ENCODE measurements at regions not wholly inside any gene's neighbourhood (a gene's known extent, or its start where the extent isn't known, plus 50 kb on each side); places are given as distances from the start of the nearest gene placed in this dataset.

- Mint-ChIP-seq H3K4me3 (peak overlapping the region; percentile 46), H3K9me3 (peaks cover 27% of the 10 kb centered on the region), H3K4me1 (peaks cover 71% of the 10 kb centered on the region), H3K27ac (peak overlapping the region; percentile 96), H3K36me3 (ENCODE audit: low read depth) (peaks cover 21% of the 10 kb centered on the region), H3K27me3 (ENCODE audit: low read depth, poor library complexity) (peaks cover 6% of the 10 kb centered on the region)
- no peak for TF ChIP-seq CTCF (IDR thresholded peaks at IDR 0.05)
- DNase-seq = peak; percentile 6
Observed at GRCh38 chr12:70070494-70071007, 172.7 kb upstream of the CNOT2 start.

GRCh38 chr12:70074510-70074909 is 168.7 kb upstream of the CNOT2 start:
- TF ChIP-seq CTCF (IDR thresholded peaks at IDR 0.05) = no peak
- Mint-ChIP-seq H3K27ac (peak overlapping the region; percentile 1), H3K4me3 (no peak overlapping the region), H3K27me3 (ENCODE audit: low read depth, poor library complexity) (no peaks in the 10 kb centered on the region), H3K36me3 (ENCODE audit: low read depth) (peaks cover 21% of the 10 kb centered on the region), H3K4me1 (peaks cover 45% of the 10 kb centered on the region), H3K9me3 (peaks cover 27% of the 10 kb centered on the region)
- no peak for DNase-seq

- no peak for TF ChIP-seq CTCF (IDR thresholded peaks at IDR 0.05)
- DNase-seq = no peak
- Mint-ChIP-seq H3K27me3 (ENCODE audit: low read depth, poor library complexity) (no peaks in the 10 kb centered on the region), H3K4me1 (peaks cover 24% of the 10 kb centered on the region), H3K4me3 (no peak overlapping the region), H3K36me3 (ENCODE audit: low read depth) (peaks cover 18% of the 10 kb centered on the region), H3K9me3 (peaks cover 22% of the 10 kb centered on the region), H3K27ac (no peak overlapping the region)
Observed at GRCh38 chr12:70077441-70077840, 165.8 kb upstream of the CNOT2 start.

- H3K27me3 Mint-ChIP-seq (ENCODE audit: low read depth, poor library complexity) = no peaks in the 10 kb centered on the region
- H3K36me3 Mint-ChIP-seq (ENCODE audit: low read depth) = peaks cover 14% of the 10 kb centered on the region
- no peak for DNase-seq
- H3K4me1 Mint-ChIP-seq = peaks cover 20% of the 10 kb centered on the region
- H3K9me3 Mint-ChIP-seq = peaks cover 22% of the 10 kb centered on the region
- H3K27ac Mint-ChIP-seq = no peak overlapping the region
- no peak overlapping the region for H3K4me3 Mint-ChIP-seq
- no peak for TF ChIP-seq CTCF (IDR thresholded peaks at IDR 0.05)
Observed at GRCh38 chr12:70078161-70078560, 165.1 kb upstream of the CNOT2 start.

- peaks cover 14% of the 10 kb centered on the region for H3K4me1 Mint-ChIP-seq
Observed at GRCh38 chr12:70080566-70080965, 162.7 kb upstream of the CNOT2 start.

More at GRCh38 chr12:70080566-70080965, 162.7 kb upstream of the CNOT2 start:
- TF ChIP-seq CTCF (IDR thresholded peaks at IDR 0.05) = no peak
- DNase-seq = no peak
- Mint-ChIP-seq H3K9me3 (peaks cover 11% of the 10 kb centered on the region), H3K27me3 (ENCODE audit: low read depth, poor library complexity) (no peaks in the 10 kb centered on the region), H3K4me3 (no peak overlapping the region), H3K27ac (no peak overlapping the region), H3K36me3 (ENCODE audit: low read depth) (peaks cover 8% of the 10 kb centered on the region)

All from nephron progenitor cell (in vitro differentiated cells).